H4 (cell line): ENCODE measurements at regions not wholly inside any gene's neighbourhood (a gene's known extent, or its start where the extent isn't known, plus 50 kb on each side); places are given as distances from the start of the nearest gene placed in this dataset.
"Not testable (repeated sequence)": the region's sequence is repeated elsewhere in the genome, so short reads cannot be mapped to it uniquely, and the experiment has no call there.

Experiments used
- DNase-seq: peaks from one replicate; pipeline ENCODE4 v3.0.0-alpha.2; 2015; ENCODE audit warnings: low spot score

DNA sequence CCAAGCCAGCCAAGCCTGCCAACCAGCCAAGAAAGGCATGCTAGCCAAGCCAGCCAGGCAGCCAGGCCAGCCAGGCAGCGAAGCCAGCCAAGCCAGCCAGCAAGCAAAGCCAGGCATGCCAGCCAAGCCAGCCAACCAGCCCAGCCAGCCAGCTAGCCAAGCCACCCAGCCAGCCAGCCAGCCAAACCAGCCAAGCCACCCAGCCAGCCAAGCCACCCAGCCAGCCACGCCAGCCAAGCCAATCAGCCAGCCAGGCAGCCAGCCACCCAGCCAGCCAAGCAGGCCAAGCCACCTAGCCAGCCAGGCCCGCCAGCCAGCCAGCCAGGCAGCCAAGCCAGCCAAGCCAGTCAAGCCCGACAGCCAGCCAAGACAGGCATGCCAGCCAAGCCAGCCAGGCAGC is 1601.0 kb downstream of the RPIA start:
- not testable (repeated sequence) for DNase-seq

DNA sequence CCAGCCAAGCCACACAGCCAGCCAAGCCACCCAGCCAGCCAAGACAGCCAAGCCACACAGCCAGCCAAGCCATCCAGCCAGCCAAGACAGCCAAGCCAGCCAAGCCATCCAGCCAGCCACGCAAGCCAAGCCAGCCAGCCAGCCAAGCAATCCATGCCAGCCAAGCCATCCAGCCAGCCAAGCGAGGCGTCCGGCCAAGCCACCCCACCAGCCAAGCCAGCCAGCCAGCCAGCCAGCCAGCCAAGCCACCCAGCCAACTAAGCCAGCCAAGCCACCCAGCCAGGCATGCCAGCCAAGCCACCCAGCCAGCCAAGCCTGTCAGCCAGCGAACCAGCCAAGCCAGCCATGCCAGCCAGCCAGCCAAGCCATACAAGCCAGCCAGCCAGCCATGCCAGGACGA is 1601.8 kb downstream of the RPIA start:
- DNase-seq = not testable (repeated sequence)

DNA sequence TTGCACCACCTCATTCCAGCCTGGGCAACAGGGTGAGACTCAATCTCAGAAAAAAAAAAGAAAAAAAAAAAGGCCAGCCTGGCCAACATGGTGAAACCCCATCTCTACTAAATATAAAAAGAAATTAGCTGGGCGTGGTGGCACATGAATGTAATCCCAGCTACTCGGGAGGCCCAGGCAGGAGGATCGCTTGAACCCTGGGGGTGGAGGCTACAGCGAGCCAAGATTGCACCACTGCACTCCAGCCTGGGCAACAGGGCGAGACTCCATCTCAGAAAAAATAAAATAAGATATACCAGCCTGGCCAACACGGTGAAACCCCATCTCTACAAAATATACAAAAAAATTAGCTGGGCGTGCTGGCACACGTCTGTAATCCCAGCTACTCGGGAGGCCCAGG is 1602.3 kb downstream of the RPIA start:
- DNase-seq = not testable (repeated sequence)

DNA sequence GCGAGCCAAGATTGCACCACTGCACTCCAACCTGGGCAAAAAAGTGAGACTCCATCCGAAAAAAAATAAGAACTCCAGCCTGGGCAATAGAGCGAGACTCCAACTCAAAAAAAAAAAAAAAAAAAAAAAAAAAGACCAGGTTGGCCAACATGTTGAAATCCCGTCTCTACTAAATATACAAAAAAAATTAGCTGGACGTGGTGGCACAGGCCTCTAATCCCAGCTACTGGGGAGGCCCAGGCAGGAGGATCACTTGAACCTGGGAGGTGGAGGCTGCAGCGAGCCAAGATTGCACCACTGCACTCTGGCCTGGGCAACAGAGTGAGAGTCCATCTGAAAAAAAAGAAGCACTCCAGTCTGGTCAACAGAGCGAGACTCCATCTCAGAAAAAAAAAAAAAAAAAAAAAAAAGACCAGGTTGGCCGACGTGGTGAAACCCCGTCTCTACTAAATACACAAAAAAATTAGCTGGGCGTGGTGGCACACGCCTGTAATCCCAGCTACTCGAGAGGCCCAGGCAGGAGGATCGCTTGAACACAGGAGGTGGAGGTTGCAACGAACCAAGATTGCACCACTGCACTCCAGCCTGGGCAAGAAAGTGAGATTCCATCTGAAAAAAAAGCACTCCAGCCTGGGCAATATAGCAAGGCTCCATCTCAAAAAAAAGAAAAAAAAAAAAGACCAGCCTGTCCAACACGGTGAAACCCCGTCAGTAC is 1603.7 kb downstream of the RPIA start:
- not testable (repeated sequence) for DNase-seq

DNA sequence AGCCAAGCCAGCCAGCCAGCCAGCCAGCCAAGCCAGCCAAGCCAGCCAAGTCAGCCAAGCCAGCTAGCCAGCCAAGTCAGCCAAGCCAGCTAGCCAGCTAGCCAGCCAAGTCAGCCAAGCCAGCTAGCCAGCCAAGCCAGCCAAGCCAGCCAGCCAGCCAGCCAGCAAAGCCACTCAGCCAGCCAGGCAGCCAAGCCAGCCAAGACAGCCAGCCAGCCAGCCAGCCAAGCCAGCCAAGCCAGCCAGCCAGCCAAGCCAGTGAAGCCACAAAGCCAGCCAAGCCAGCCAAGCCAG is 1605.0 kb downstream of the RPIA start:
- not testable (repeated sequence) for DNase-seq

DNA sequence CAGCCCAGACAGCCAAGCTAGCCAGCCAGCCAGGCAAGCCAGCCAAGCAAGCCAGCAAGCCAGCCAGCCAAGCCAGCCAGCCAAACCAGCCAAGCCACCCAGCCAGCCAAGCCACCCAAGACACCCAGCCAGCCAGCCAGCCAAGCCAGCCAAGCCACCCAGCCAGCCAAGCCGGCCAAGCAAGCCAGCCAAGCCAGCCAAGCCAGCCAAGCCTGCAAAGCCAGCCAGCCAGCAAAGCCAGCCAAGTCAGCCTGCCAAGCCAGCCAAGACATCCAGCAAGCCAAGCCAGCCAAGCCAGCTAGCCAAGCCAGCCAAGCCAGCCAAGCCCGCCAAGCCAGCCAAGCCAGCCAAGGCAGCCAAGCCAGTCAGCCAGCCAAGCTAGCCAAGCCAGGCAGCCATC is 1606.2 kb downstream of the RPIA start:
- not testable (repeated sequence) for DNase-seq

DNA sequence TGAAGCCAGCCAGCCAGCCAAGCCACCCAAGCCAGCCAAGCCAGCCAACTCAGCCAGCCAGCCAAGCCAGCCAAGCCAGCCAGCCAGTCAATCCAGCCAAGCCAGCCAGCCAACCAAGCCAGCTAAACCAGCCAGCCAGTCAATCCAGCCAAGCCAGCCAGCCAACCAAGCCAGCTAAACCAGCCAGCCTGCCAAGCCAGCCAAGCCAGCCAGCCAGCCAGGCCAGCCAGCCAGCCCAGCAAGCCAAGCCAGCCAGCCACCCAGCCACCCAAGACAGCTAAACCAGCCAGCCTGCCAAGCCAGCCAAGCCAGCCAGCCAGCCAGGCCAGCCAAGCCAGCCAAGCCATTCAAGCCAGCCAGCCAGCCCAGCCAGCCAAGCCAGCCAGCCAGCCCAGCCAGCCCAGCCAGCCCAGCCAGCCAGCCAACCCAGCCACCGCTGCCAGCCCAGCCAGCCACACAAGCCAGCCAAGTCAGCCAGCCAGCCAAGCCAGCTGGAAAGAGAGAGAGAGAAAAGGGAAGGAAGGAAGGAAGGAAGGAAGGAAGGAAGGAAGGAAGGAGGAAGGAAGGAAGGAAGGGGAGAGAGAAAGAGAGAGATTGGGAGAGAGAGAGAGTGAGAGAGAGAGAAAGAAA is 1606.8 kb downstream of the RPIA start:
- not testable (repeated sequence) for DNase-seq

DNA sequence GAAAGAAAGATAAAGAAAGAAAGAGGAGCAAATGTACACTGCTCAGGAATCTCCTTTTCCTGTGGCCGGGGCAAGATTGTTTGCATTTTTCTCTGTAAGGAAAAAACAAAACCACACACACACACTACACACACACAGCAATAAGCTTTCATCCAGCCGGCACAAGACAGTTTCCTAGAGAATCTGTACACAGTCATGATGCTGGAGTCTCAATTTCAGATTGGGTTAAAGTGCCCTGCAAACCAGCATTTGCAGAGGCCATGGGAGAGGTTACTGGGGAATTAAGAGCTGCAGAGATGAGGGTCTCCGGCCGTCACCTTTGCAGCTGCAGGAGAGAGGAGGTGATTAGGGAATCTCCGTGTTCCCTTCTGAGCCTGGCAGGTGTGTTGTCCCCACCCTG is 1607.5 kb downstream of the RPIA start:
- not testable (repeated sequence) for DNase-seq

DNA sequence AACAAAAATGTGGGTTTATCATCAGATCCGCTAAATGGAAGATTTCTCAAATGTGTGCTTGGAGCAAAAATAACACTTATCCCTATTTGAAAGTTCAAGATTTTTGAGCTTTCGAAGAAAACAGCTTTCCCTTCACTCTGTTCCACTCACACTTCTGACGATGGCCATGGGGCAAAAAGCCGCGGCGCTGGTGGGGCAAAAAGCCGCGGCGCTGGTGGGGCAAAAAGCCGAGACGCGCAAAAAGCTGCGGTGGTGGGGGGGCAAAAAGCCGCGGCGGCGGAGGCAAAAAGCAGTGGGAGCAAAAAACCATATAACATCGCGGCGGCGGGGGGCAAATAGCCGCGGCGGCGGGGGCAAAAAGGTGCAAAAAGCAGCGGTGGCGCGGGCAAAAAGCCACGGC is 1631.5 kb downstream of the RPIA start:
- DNase-seq = not testable (repeated sequence)

DNA sequence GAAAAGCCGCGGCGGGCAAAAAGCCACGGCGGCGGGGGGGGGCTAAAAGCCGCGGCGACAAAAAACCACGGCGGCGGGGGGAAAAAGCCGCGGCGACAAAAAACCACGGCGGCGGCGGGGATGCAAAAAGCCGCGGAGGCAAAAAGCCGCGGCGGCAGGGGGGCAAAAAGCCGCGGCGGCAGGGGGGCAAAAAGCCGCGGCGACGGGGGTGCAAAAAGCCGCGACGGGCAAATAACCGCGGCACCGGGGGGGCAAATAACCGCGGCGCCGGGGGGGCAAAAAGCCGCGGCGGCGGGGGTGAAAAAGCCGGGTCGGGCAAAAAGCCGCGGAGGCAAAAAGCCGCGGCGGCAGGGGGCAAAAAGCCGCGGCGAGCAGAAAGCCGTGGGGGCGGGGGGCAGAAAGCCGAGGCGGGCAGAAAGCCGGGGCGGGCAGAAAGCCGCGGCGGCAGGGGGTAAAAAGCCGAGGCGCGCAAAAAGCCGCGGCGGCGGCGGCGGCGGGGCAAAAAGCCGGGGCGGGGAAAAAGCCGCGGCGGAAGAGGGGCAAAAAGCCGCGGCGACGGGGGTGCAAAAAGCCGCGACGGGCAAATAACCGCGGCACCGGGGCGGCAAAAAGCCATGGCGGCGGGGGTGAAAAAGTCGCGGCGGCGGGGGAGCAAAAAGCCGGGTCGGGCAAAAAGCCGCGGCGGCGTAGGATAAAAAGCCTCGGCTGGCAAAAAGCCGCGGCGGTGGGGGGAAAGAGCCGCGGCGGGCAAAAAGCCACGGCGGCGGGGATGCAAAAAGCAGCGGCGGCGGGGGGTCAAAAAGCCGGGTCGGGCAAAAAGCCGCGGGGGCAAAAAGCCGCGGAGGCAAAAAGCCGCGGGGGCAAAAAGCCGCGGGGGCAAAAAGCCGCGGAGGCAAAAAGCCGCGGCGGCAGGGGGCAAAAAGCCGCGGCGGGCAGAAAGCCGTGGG is 1632.4 kb downstream of the RPIA start:
- not testable (repeated sequence) for DNase-seq

DNA sequence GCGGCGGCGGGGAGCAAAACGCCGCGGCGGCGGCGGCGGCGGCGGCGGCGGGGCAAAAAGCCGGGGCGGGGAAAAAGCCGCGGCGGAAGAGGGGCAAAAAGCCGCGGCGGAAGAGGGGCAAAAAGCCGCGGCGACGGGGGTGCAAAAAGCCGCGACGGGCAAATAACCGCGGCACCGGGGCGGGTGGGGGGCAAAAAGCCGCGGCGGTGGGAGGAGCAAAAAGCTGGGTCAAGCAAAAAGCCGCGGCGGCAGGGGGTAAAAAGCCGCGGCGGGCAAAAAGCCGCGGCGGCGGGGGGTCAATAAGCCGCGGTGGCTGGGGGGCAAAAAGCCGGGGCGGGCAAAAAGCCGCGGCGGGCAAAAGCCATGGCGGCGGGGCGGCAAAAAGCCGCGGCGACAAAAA is 1633.2 kb downstream of the RPIA start:
- not testable (repeated sequence) for DNase-seq

DNA sequence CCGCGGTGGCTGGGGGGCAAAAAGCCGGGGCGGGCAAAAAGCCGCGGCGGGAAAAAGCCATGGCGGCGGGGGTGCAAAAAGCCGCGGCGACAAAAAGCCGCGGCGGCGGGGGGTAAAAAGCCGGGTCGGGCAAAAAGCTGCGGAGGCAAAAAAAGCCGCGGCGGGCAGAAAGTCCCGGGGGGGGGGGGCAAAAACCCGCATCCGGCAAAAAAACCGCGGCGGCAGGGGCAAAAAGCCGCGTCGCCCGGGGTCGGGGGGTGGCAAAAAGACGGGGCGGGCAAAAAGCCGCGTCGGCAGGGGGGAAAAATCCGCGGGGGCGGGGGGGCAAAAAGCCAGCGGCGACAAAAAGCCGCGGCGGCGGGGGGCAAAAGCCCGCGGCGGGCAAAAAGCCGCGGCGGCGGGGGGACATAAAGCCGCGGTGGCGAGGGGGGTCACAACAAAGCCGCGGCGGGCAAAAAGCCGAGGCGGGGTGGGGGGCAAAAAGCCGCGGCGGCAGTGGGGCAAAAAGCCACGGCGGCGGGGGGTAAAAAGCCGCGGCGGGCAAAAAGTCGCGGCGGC is 1634.4 kb downstream of the RPIA start:
- DNase-seq = not testable (repeated sequence)

DNA sequence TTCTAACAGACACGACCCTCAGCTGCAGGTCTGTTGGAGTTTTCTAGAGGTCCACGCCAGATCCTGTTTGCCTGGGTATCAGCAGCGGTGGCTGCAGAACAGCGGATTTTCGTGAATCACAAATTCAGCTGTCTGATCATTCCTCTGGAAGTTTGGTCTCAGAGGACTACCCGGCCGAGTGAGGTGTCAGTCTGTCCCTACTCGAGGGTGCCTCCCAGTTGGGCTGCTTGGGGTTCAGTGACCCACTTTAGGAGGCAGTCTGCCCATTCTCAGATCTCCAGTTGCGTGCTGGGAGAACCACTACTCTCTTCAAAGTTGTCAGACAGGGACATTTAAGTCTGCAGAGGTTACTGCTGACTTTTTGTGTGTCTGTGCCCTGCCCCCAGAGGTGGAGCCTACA is 1664.1 kb downstream of the RPIA start:
- DNase-seq = not testable (repeated sequence)

DNA sequence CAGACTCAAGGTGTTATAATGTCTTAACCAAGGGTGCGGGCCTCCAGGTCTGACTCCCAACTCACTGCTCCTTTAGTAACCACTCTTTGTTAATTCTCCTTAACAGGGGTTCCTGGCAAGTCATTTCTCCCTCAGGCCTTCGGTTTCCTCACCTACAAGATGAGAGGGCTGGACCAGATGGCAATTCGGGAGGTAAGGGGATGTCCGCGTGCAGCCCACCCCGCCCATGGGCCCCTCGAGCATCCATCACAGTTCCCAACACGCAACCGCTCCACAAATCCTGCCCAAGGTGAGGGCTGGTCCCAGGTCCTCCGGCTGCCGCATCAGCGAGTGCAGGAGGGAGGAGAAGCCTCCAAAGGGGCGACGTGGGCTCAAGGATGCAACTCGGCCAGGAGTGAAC is 1667.9 kb downstream of the RPIA start:
- DNase-seq = not testable (repeated sequence)

DNA sequence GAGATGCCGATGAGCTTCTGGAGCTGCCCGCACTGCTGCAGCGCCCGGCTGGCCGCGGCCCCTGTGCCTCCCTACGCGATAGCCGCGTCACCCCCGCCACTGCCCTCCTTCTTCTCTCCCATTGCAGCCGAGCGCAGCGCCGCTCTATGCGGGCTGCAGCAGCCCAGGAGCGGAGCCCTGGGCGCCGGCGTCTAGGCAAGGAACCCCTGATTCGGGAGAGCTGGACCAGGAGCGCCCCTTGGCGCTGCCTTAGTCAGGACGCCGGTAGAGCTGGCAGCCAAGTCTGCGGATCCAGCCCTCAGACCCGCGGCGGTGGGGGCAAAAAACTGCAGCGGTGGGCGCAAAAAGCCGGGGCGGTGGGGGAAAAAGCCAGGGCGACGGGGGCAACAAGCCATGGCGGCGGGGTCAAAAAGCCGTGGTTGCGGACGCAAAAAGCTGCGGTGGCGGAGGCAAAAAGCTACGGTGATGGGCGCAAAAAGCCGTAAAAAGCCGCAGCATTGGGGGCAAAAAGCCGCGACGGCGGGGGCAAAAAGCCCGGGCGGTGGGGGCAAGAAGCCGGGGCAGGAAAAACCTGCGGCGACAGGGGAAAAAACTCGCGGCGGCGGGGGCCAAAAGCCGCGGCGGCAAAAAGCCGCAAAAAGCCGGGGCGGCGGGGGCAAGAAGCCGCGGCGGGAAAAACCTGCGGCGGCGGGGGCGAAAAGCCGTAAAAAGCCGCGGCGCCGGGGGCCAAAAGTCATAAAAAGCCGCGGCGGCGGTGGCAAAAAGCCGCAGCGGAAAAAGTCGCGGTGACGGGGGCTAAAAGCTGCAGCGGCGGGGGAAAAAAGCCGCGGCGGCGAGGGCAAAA is 1668.6 kb downstream of the RPIA start:
- DNase-seq = not testable (repeated sequence)

DNA sequence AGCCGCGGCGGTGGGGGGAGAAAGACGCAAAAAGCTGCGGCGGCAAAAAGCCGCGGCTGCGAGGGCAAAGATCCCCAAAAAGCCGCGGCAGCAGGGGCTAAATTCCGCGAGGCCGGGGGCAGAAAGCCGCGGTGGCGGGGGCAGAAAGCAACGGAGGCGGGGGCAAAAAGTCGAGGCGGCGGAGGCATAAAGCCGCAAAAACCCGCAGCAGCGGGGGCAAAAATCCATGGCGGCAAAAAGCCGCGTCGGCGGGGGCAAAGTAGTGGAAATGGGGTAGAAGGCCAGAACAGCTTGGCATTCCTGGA is 1669.2 kb downstream of the RPIA start:
- DNase-seq = not testable (repeated sequence)
